Naive thymus-derived CD4-positive, alpha-beta T cell (primary cell): ENCODE measurements at regions not wholly inside any gene's neighbourhood (a gene's known extent, or its start where the extent isn't known, plus 50 kb on each side); places are given as distances from the start of the nearest gene placed in this dataset.

Experiments
- ATAC-seq: fragments of 150-1000 bp; cut with Tn5 transposase; 2 replicates; pipeline ENCODE4 v1.10.0; 2021; ENCODE audit warnings: mild to moderate bottlenecking, moderate library complexity
- CTCF ChIA-PET: fragments of 350-600 bp; sonication (Branson Sonifier 250); formaldehyde crosslinking; loops from one replicate; lab custom pipeline; 2021; ENCODE audit warnings: antibody characterized with exemption; lab: Charles Lee
- POLR2A ChIA-PET: fragments of 350-600 bp; sonication (Branson Sonifier 250); formaldehyde crosslinking; loops from one replicate; lab custom pipeline; 2021; ENCODE audit warnings: antibody characterized with exemption, inconsistent platforms; lab: Charles Lee
- DNase-seq, 9 donors: peaks; one replicate each; pipeline versions ENCODE4 v3.0.0 to v3.0.0-alpha.2; 2020 to 2022; ENCODE audit warnings: mixed read lengths in 1 of 9
- H3K27ac ChIP-seq: one replicate; pipeline ENCODE4 v1.7.0; 2013; ENCODE audit warnings: mild to moderate bottlenecking, low read depth, low read length, moderate library complexity
- H3K27me3 ChIP-seq, 2 donors: one replicate each; pipeline ENCODE4 v1.7.0; 2013; ENCODE audit warnings: low read length in 2 of 2, mild to moderate bottlenecking in 2 of 2, moderate library complexity in 2 of 2; ENCODE audit not compliant: control insufficient read depth in 2 of 2, insufficient read depth in 2 of 2
- H3K36me3 ChIP-seq, 3 experiments: 1 replicate in 2 of 3; 2 replicates in 1 of 3; pipeline ENCODE4 v1.7.0; 2013; ENCODE audit warnings: low read length in 3 of 3, mild to moderate bottlenecking in 3 of 3, moderate library complexity in 1 of 3; ENCODE audit not compliant: insufficient read depth in 3 of 3, control insufficient read depth in 2 of 3
- H3K4me1 ChIP-seq, 2 donors: one replicate each; pipeline ENCODE4 v1.7.0; 2013; ENCODE audit warnings: low read length in 2 of 2, mild to moderate bottlenecking in 2 of 2, moderate library complexity in 1 of 2; ENCODE audit not compliant: control insufficient read depth in 2 of 2, insufficient read depth in 2 of 2
- H3K4me3 ChIP-seq: 2 replicates; pipeline ENCODE4 v1.7.0; 2013; ENCODE audit warnings: mild to moderate bottlenecking, low read length
- H3K9me3 ChIP-seq, 3 experiments: 1 replicate in 2 of 3; 2 replicates in 1 of 3; pipeline ENCODE4 v1.7.0; 2013; ENCODE audit warnings: low read length in 3 of 3; ENCODE audit not compliant: control insufficient read depth in 2 of 3
- H3K27ac Mint-ChIP-seq, 9 donors: one replicate each; pipeline ENCODE4 v1.8.0; 2020 to 2022; ENCODE audit warnings: mixed read lengths in 9 of 9, mild to moderate bottlenecking in 8 of 9, moderate library complexity in 5 of 9, inconsistent platforms in 2 of 9
- H3K27me3 Mint-ChIP-seq, 5 donors: one replicate each; pipeline ENCODE4 v1.8.0; 2021 to 2022; ENCODE audit warnings: mixed read lengths in 5 of 5, mild to moderate bottlenecking in 1 of 5
- H3K36me3 Mint-ChIP-seq, 5 donors: one replicate each; pipeline ENCODE4 v1.8.0; 2020 to 2022; ENCODE audit warnings: mixed read lengths in 5 of 5, mild to moderate bottlenecking in 3 of 5, inconsistent platforms in 1 of 5
- H3K4me1 Mint-ChIP-seq, 7 donors: one replicate each; pipeline ENCODE4 v1.8.0; 2020 to 2022; ENCODE audit warnings: mixed read lengths in 7 of 7, mild to moderate bottlenecking in 3 of 7, inconsistent platforms in 1 of 7
- H3K4me3 Mint-ChIP-seq, 10 donors: one replicate each; pipeline ENCODE4 v1.8.0; 2020 to 2022; ENCODE audit warnings: mild to moderate bottlenecking in 10 of 10, mixed read lengths in 10 of 10, moderate library complexity in 6 of 10, inconsistent platforms in 2 of 10
- H3K9me3 Mint-ChIP-seq, 11 donors: one replicate each; pipeline ENCODE4 v1.8.0; 2020 to 2022; ENCODE audit warnings: mixed read lengths in 11 of 11, mild to moderate bottlenecking in 4 of 11, inconsistent platforms in 1 of 11, moderate library complexity in 1 of 11
- intact Hi-C, 2 donors: fragments of 100-400 bp; cut with micrococcal nuclease; formaldehyde crosslinking; loops; one replicate each; pipeline ENCODE4 v1.15.1; 2023

DNA sequence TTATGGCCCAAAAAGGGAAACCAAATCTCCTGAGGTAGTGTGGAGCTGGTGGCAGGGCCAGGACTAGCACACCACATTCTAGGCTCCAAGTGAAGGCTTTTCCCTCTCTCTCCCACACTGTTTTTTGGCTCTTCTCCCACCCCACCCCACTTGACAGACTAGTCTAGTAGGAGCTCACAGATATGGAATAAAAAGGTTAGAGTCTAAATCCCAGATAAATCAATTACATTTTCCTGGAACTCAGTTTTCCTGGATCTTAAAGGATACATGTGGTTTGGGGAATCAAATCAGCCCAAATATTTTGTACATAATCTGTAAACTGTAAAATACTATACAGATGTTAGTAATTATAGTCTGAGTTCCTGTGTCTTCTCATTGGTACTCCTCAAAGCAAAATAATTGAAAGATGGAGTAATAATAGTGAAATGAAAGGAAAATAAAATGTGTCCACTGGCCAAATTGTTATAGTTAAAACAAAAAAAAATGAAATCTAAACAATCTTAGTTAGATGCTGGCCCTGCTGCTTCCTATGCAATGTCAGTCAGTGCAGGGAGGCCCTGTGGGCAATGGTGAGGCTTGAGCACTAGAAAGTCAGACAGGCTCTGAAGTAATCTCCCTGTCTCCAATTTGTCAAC is 370.4 kb upstream of the CPEB2 start:
- CTCF ChIA-PET: no interaction called here
- H3K27me3 ChIP-seq: no peaks in the 10 kb centered on the region
- Mint-ChIP-seq H3K4me3 (no peak overlapping the region), H3K36me3 (no peaks in the 10 kb centered on the region), H3K27me3 (peaks cover 0 to 14% (median 0%) of the 10 kb centered on the region in 5 donors), H3K27ac (no peak overlapping the region), H3K9me3 (peaks cover 0 to 14% (median 5%) of the 10 kb centered on the region in 11 donors), H3K4me1 (no peaks in the 10 kb centered on the region)
- no peak overlapping the region for H3K27ac ChIP-seq
- intact Hi-C loops: no loop called here
- ATAC-seq: no peak
- H3K36me3 ChIP-seq: no peaks in the 10 kb centered on the region
- H3K9me3 ChIP-seq: no peaks in the 10 kb centered on the region
- no peak overlapping the region for H3K4me3 ChIP-seq
- no peaks in the 10 kb centered on the region for H3K4me1 ChIP-seq
- POLR2A ChIA-PET: no interaction called here
- DNase-seq: no peak

- intact Hi-C loops: no loop called here
- no peak overlapping the region for H3K27ac Mint-ChIP-seq
Measured at GRCh38 chr4:14636563-14636962, 365.7 kb upstream of the CPEB2 start.

DNA sequence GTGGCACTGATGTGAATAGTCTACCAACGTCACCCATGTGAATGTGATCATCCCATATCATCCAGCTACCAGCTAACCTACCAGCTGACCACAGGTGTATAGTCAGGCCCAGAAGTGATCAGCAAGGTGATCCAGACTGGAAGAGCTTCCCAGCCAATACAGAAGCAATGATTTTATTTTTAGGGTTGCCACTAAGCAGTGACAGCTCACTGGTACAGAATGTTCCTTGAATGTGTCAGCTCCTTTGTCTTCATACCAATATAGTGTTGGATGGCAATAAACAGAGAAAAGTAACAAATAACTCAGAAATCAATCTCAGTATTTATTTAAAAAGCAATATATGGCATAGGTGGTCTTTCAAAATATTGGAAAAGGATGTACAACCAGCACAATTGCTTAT is 361.8 kb upstream of the CPEB2 start:
- Histone ChIP-seq H3K36me3 (no peaks in the 10 kb centered on the region), H3K27ac (no peak overlapping the region), H3K4me3 (no peak overlapping the region), H3K4me1 (no peaks in the 10 kb centered on the region), H3K9me3 (no peaks in the 10 kb centered on the region), H3K27me3 (no peaks in the 10 kb centered on the region)
- H3K27ac Mint-ChIP-seq: no peak overlapping the region
- no peak overlapping the region for H3K4me3 Mint-ChIP-seq
- DNase-seq: no peak
- peaks cover 0 to 6% (median 0%) of the 10 kb centered on the region in 11 donors for H3K9me3 Mint-ChIP-seq
- H3K36me3 Mint-ChIP-seq: no peaks in the 10 kb centered on the region
- POLR2A ChIA-PET: no interaction called here
- intact Hi-C loops: no loop called here
- CTCF ChIA-PET: no interaction called here
- H3K4me1 Mint-ChIP-seq: peaks cover 0 to 1% (median 0%) of the 10 kb centered on the region in 7 donors
- H3K27me3 Mint-ChIP-seq: peaks cover 0 to 17% (median 12%) of the 10 kb centered on the region in 5 donors
- ATAC-seq: no peak

More at GRCh38 chr4:14636563-14636962, 365.7 kb upstream of the CPEB2 start:
- no peaks in the 10 kb centered on the region for H3K9me3 ChIP-seq
- H3K27ac ChIP-seq: no peak overlapping the region
- ChIA-PET CTCF (no interaction called here), POLR2A (no interaction called here)
- H3K27me3 ChIP-seq: no peaks in the 10 kb centered on the region
- no peak for DNase-seq
- H3K4me1 ChIP-seq: no peaks in the 10 kb centered on the region
- Mint-ChIP-seq H3K36me3 (no peaks in the 10 kb centered on the region), H3K9me3 (peaks cover 0 to 14% (median 6%) of the 10 kb centered on the region in 11 donors), H3K27me3 (peaks cover 0 to 17% (median 12%) of the 10 kb centered on the region in 5 donors), H3K4me1 (no peaks in the 10 kb centered on the region), H3K4me3 (no peak overlapping the region)
- no peak overlapping the region for H3K4me3 ChIP-seq
- H3K36me3 ChIP-seq: no peaks in the 10 kb centered on the region
- no peak for ATAC-seq

DNA sequence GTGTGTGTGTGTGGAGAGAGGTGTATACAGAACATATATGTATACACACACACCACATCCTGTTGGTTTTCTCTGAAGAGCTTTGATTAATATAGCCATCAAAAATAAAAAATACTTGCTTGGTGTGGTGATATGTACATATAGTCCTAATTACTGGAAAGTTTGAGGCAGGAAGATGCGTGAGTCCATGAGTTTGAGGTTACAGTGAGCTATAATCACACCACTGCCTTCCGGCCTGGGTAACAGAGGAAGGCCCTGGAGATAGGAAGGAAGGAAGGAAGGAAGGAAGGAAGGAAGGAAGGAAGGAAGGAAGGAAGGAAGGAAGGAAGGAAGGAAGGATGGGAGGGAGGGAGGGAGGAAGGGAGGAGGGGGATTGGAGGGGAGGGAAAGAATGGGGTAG is 360.4 kb upstream of the CPEB2 start:
- H3K9me3 Mint-ChIP-seq: peaks cover 0 to 3% (median 0%) of the 10 kb centered on the region in 11 donors
- Histone ChIP-seq H3K4me3 (no peak overlapping the region), H3K9me3 (no peaks in the 10 kb centered on the region), H3K27me3 (no peaks in the 10 kb centered on the region), H3K36me3 (no peaks in the 10 kb centered on the region), H3K4me1 (no peaks in the 10 kb centered on the region), H3K27ac (no peak overlapping the region)
- intact Hi-C loops: no loop called here
- H3K36me3 Mint-ChIP-seq: no peaks in the 10 kb centered on the region
- peaks cover 0 to 17% (median 8%) of the 10 kb centered on the region in 5 donors for H3K27me3 Mint-ChIP-seq
- no peak overlapping the region for H3K27ac Mint-ChIP-seq
- H3K4me1 Mint-ChIP-seq: peaks cover 0 to 1% (median 0%) of the 10 kb centered on the region in 7 donors
- CTCF ChIA-PET: no interaction called here
- no peak overlapping the region for H3K4me3 Mint-ChIP-seq
- ATAC-seq (no peak), DNase-seq (no peak)
- POLR2A ChIA-PET: no interaction called here

- peaks cover 0 to 1% (median 0%) of the 10 kb centered on the region in 7 donors for H3K4me1 Mint-ChIP-seq
- H3K27ac Mint-ChIP-seq: no peak overlapping the region
- H3K27ac ChIP-seq: no peak overlapping the region
- H3K9me3 ChIP-seq: no peaks in the 10 kb centered on the region
- peaks cover 0 to 14% (median 4%) of the 10 kb centered on the region in 5 donors for H3K27me3 Mint-ChIP-seq
- no peak overlapping the region for H3K4me3 Mint-ChIP-seq
- ChIA-PET CTCF (no interaction called here), POLR2A (no interaction called here)
- H3K27me3 ChIP-seq: no peaks in the 10 kb centered on the region
- H3K9me3 Mint-ChIP-seq: peaks cover 0 to 4% (median 0%) of the 10 kb centered on the region in 11 donors
- H3K4me1 ChIP-seq: no peaks in the 10 kb centered on the region
- DNase-seq (no peak), ATAC-seq (no peak)
- no peaks in the 10 kb centered on the region for H3K36me3 Mint-ChIP-seq
- no peak overlapping the region for H3K4me3 ChIP-seq
- no peaks in the 10 kb centered on the region for H3K36me3 ChIP-seq
- intact Hi-C loops: no loop called here
Measured at GRCh38 chr4:14644580-14645282, 357.6 kb upstream of the CPEB2 start.

DNA sequence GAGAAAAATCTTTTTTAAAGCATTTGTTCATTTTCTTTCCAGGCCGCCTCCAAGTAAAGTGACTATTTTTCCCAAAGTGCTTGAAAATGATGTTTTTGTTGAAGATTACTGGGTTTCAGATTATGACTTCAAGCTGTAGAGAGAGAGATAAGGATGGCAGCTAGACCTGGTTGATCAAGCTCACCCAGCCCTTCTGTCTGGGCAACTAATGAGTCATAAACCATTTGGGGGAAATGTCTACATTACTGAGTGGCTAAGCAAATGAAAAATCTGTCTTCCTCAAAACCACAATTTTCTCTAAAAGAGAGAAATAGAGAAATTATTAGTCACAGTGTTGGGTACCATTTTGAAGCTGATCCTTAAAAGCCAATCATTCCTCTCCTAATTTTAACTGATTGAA is 355.4 kb upstream of the CPEB2 start:
- Mint-ChIP-seq H3K4me3 (no peak overlapping the region), H3K27ac (no peak overlapping the region), H3K36me3 (no peaks in the 10 kb centered on the region), H3K9me3 (peaks cover 0 to 11% (median 0%) of the 10 kb centered on the region in 11 donors), H3K27me3 (peaks cover 0 to 12% (median 8%) of the 10 kb centered on the region in 5 donors), H3K4me1 (peaks cover 0 to 1% (median 0%) of the 10 kb centered on the region in 7 donors)
- Histone ChIP-seq H3K4me3 (no peak overlapping the region), H3K27me3 (no peaks in the 10 kb centered on the region), H3K36me3 (no peaks in the 10 kb centered on the region), H3K4me1 (no peaks in the 10 kb centered on the region), H3K9me3 (no peaks in the 10 kb centered on the region), H3K27ac (no peak overlapping the region)
- intact Hi-C loops: no loop called here
- POLR2A ChIA-PET: no interaction called here
- CTCF ChIA-PET: no interaction called here
- ATAC-seq: no peak
- no peak for DNase-seq

DNA sequence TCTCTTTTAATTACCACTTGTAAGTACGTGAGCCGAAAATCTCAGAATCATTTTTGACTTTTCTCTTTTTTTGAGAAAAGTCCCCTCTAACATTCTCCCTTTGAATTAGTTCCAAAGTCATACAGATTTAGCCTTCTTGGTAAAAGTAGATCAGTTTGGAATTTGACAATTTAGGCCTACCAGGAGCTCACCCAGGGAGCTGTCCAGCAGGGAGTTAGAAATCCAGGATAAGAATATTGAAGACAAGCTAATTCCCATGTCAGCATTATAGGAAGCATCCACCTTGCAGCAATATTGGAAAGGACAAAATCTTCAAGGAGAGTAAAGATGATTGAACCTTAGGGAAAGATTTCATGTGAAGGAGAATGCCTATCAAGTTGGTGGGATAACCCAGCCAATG is 352.2 kb upstream of the CPEB2 start:
- ChIA-PET CTCF (no interaction called here), POLR2A (no interaction called here)
- Histone ChIP-seq H3K4me3 (no peak overlapping the region), H3K9me3 (no peaks in the 10 kb centered on the region), H3K36me3 (no peaks in the 10 kb centered on the region), H3K27me3 (no peaks in the 10 kb centered on the region), H3K4me1 (no peaks in the 10 kb centered on the region), H3K27ac (no peak overlapping the region)
- Mint-ChIP-seq H3K27me3 (peaks cover 0 to 18% (median 8%) of the 10 kb centered on the region in 5 donors), H3K36me3 (no peaks in the 10 kb centered on the region), H3K9me3 (peaks cover 0 to 14% (median 6%) of the 10 kb centered on the region in 11 donors), H3K4me3 (no peak overlapping the region), H3K27ac (no peak overlapping the region), H3K4me1 (no peaks in the 10 kb centered on the region)
- intact Hi-C loops: no loop called here
- DNase-seq: no peak
- no peak for ATAC-seq
